ENCODE measurements at regions not wholly inside any gene's neighbourhood (a gene's known extent, or its start where the extent isn't known, plus 50 kb on each side); places are given as distances from the start of the nearest gene placed in this dataset.

DNA sequence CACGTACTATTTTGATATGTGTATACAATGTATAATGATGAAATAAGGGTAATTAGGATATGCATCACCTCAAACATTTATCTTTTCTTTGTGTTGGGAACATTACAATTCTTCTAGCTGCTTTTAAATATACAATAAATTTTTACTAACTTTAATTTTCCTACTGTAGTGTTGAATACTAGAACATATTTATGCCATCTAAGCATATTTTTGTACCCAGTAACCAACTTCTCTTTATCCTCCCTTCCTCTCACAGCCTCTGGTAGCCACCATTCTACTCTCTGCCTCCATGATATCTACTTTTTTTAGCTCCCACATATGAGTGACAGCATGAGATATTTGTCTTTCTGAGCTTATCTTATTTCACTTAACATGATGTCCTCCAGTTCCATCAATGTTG lies 468.0 kb downstream of the COL11A1 start:
- H3K4me3 ChIP-seq (ENCODE audit: low read depth, low read length) = no peak overlapping the region
- DNase-seq (ENCODE audit: low read depth) = no peak
- TF ChIP-seq, protein P1, sequence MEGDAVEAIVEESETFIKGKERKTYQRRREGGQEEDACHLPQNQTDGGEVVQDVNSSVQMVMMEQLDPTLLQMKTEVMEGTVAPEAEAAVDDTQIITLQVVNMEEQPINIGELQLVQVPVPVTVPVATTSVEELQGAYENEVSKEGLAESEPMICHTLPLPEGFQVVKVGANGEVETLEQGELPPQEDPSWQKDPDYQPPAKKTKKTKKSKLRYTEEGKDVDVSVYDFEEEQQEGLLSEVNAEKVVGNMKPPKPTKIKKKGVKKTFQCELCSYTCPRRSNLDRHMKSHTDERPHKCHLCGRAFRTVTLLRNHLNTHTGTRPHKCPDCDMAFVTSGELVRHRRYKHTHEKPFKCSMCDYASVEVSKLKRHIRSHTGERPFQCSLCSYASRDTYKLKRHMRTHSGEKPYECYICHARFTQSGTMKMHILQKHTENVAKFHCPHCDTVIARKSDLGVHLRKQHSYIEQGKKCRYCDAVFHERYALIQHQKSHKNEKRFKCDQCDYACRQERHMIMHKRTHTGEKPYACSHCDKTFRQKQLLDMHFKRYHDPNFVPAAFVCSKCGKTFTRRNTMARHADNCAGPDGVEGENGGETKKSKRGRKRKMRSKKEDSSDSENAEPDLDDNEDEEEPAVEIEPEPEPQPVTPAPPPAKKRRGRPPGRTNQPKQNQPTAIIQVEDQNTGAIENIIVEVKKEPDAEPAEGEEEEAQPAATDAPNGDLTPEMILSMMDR (IDR thresholded peaks at IDR 0.05; ENCODE audit: insufficient read depth, low read length) = no peak

DNA sequence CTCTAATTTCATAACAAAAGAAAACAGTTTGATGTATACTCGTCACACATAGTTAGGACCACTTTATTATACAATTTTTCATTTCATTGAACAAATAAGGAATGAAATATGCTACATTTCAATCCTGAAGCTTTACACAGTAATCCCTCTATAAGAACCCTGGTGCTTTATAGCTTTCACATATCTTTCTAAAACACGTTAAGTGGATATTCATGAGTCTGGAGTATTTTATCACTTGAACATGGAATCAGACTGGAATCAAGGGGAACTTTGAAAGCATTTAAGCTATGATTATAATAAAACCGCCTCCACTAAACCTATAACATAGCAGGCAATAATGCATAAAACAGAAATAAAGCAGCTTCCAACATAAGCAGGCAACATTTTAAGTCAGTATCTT lies 476.6 kb downstream of the COL11A1 start:
- H3K4me3 ChIP-seq (ENCODE audit: low read depth, low read length) = no peak overlapping the region
- TF ChIP-seq, protein P1 (IDR thresholded peaks at IDR 0.05; ENCODE audit: insufficient read depth, low read length) = no peak
- DNase-seq (ENCODE audit: low read depth) = no peak

DNA sequence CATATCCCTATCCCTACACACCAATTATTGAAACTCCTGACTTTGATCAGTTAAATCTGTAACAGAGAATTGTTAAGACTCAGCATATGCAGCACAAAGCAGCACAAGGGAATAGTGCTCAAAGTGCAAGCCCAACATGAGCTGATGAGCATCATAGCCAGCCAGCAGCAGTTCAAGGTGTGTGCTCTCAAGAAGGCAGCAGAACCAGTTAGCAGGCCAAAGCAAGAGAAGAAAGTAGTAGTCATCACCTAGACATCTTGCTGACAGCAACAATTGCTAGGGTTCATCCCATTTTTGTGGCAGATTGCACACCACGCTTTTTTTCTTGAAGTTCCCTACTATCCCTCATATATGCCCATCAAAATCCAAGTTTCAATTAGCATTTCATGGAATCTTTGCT lies 478.3 kb downstream of the COL11A1 start:
- TF ChIP-seq, protein P1 (IDR thresholded peaks at IDR 0.05; ENCODE audit: insufficient read depth, low read length) = no peak
- no peak overlapping the region for H3K4me3 ChIP-seq (ENCODE audit: low read depth, low read length)
- no peak for DNase-seq (ENCODE audit: low read depth)

DNA sequence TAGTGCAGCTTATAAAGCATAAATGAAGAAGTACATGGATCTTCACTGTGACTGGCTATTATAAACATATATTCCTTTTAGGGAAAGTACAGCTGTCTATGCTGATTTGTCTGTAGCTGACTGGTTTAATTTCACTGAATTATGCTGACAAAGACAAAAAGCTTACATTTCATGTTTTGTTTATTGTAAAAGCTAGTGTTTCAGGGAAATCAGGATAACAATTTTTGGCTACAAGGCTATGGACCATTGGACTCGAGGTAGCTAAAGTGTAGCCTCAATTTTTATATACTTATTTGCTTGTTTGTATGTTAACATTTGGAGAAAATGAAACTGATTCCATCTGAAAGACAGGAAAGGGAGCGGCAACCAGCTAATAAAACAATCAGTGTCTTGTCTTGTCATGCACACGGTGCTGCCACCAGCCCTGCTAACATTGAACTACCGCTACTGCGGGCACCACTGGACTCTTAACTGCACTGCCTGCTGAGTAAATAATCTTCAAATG lies 480.2 kb downstream of the COL11A1 start:
- TF ChIP-seq, protein P1 (IDR thresholded peaks at IDR 0.05; ENCODE audit: insufficient read depth, low read length) = no peak
- H3K4me3 ChIP-seq (ENCODE audit: low read depth, low read length) = no peak overlapping the region
- DNase-seq (ENCODE audit: low read depth) = no peak

DNA sequence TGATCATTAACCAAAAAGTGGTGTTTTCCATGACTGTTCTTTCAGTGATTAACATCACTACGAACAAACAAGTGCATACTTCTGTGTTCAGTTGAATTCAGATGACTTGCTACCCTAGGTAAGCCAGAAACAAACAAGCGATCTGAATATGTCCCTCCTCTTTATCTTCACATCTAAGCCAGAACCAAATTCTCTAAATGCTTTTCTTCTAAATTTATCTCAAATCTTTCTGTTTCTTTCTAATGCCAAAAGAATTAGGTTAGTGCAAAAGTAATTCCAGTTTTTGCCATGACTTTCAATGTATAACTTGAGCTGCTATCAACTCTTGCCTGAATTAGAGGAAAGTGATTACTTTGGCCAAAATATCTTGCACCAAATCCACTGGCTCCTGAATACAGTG lies 481.2 kb downstream of the COL11A1 start:
- no peak for DNase-seq (ENCODE audit: low read depth)
- TF ChIP-seq, protein P1 (IDR thresholded peaks at IDR 0.05; ENCODE audit: insufficient read depth, low read length) = no peak
- no peak overlapping the region for H3K4me3 ChIP-seq (ENCODE audit: low read depth, low read length)

DNA sequence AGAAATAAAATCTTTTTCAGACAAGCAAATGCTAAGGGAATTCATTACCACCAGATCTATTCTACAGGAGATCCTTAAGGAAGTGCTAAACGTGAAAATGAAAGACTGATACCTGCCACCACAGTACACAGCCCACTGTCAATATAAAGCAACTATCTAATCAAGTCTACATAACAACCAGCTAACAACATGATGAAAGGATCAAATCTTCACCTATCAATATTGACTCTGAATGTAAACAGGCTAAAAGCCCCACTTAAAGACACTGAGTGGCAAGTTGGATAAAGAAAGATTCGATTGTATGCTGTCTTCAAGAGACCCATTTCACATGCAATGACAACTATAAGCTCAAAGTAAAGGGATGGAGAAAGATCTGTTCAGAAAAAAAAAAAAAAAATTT lies 492.4 kb downstream of the COL11A1 start:
- TF ChIP-seq, protein P1 (IDR thresholded peaks at IDR 0.05; ENCODE audit: insufficient read depth, low read length) = no peak
- no peak for DNase-seq (ENCODE audit: low read depth)
- no peak overlapping the region for H3K4me3 ChIP-seq (ENCODE audit: low read depth, low read length)

DNA sequence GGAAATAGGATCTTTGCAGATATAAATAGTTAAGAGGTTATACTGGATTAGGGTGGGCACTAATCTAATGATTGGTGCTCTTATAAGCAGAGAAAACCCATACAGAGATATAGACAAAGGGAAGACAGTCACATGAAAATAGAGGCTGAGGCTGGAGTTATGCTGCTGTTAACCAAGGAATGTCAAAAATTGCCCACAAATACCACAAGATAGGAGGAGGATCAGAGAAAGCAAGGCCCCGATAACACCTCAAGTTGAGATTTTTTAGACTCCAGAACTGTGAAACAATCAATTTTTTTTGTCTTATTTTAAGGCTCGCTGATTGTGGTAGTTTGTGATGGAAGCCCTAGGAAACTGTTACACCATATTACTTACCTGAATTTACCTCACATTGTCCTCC lies 513.2 kb downstream of the COL11A1 start:
- TF ChIP-seq, protein P1 (IDR thresholded peaks at IDR 0.05; ENCODE audit: insufficient read depth, low read length) = no peak
- H3K4me3 ChIP-seq (ENCODE audit: low read depth, low read length) = no peak overlapping the region
- DNase-seq (ENCODE audit: low read depth) = no peak
